HFFc6 (cell line): ENCODE measurements at regions not wholly inside any gene's neighbourhood (a gene's known extent, or its start where the extent isn't known, plus 50 kb on each side); places are given as distances from the start of the nearest gene placed in this dataset.

Experiments
- DNase-seq: peaks from one replicate; pipeline ENCODE4 v3.0.0-alpha.2; 2018
- H3K27ac Mint-ChIP-seq: 2 replicates; pipeline ENCODE4 v1.8.0; 2020; ENCODE audit warnings: mild to moderate bottlenecking, mixed read lengths
- H3K27me3 Mint-ChIP-seq: 2 replicates; pipeline ENCODE4 v1.8.0; 2021; ENCODE audit warnings: mild to moderate bottlenecking, moderate library complexity, mixed read lengths; ENCODE audit not compliant: insufficient read depth
- H3K36me3 Mint-ChIP-seq: 2 replicates; pipeline ENCODE4 v1.8.0; 2021; ENCODE audit warnings: low read depth, mixed read lengths
- H3K4me1 Mint-ChIP-seq: 2 replicates; pipeline ENCODE4 v1.8.0; 2020; ENCODE audit warnings: low read depth, mixed read lengths
- H3K4me3 Mint-ChIP-seq: 2 replicates; pipeline ENCODE4 v1.8.0; 2020; ENCODE audit warnings: mild to moderate bottlenecking, moderate library complexity, mixed read lengths
- H3K9me3 Mint-ChIP-seq: 2 replicates; pipeline ENCODE4 v1.8.0; 2020; ENCODE audit warnings: mild to moderate bottlenecking, mixed read lengths
- CTCF ChIP-seq: fragments of 200-600 bp; sonication (generic); IDR thresholded peaks from 2 replicates; pipeline ENCODE4 v1.5.0; 2021; ENCODE audit warnings: antibody characterized with exemption, mild to moderate bottlenecking

DNA sequence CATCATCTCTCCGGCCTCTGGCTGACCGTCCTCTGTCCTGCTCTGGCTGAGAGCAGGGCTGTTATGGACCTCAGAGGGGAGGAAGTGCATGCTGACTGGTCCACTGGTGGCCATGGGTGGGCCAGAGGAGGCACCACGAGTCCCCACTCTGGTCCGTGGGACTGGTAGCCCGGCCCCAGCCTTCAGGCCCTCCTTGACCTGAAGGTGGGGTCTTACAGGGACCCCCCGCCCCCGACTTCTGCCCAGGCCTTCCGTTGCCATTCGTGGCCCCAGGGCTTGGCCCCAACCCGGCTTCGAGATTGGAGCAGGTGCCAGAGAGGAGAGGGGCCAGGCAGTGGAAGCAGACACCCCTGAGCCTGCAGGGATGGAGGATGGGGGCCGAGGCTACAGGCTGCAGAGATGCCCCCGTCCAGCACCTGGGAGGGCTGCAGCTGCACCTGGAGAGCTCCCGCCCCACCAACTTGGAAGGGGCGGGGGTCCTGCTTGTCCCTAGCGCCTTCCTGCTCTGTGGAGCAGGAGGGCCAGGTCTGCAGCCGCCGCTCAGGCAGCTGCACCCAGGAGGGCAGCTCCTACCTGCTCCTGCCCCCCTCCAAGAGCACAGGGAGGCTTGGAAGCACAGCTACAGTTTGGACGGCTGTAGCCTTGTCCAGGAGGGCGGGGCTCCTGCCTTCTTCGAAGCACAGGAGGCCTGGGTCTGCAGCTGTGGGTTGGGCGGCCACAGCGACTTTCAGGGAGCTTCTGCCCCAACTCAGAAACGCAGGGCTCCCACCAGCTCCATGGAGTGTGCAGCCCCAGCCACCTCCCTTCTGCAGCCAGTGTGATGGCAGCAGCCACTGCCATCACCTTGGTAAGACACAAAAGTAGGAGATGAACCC is 142.5 kb downstream of the KLF13 start:
- Mint-ChIP-seq H3K4me1 (peaks cover 32% of the 10 kb centered on the region), H3K27ac (no peak overlapping the region), H3K27me3 (peaks cover 14% of the 10 kb centered on the region), H3K4me3 (no peak overlapping the region), H3K9me3 (no peaks in the 10 kb centered on the region), H3K36me3 (no peaks in the 10 kb centered on the region)
- DNase-seq = no peak
- no peak for TF ChIP-seq CTCF

GRCh38 chr15:31469786-31470525 is 143.3 kb downstream of the KLF13 start:
- Mint-ChIP-seq H3K9me3 (no peaks in the 10 kb centered on the region), H3K27me3 (peaks cover 14% of the 10 kb centered on the region), H3K36me3 (no peaks in the 10 kb centered on the region), H3K27ac (no peak overlapping the region), H3K4me1 (peaks cover 32% of the 10 kb centered on the region), H3K4me3 (no peak overlapping the region)
- no peak for TF ChIP-seq CTCF
- DNase-seq = no peak

GRCh38 chr15:31470756-31471155 is 144.1 kb downstream of the KLF13 start:
- Mint-ChIP-seq H3K27ac (no peak overlapping the region), H3K4me3 (no peak overlapping the region), H3K9me3 (no peaks in the 10 kb centered on the region), H3K4me1 (peaks cover 32% of the 10 kb centered on the region), H3K27me3 (peaks cover 7% of the 10 kb centered on the region), H3K36me3 (no peaks in the 10 kb centered on the region)
- no peak for TF ChIP-seq CTCF
- DNase-seq = no peak

- Mint-ChIP-seq H3K4me3 (peak overlapping the region; percentile 36; the same call in 1 of the 2 replicates), H3K27ac (peak overlapping the region; percentile 20; the same call in 1 of the 2 replicates), H3K27me3 (peaks cover 4% of the 10 kb centered on the region), H3K9me3 (no peaks in the 10 kb centered on the region), H3K4me1 (peaks cover 32% of the 10 kb centered on the region), H3K36me3 (no peaks in the 10 kb centered on the region)
- DNase-seq = peak; percentile 84
- TF ChIP-seq CTCF = no peak
Measured at GRCh38 chr15:31471731-31472430, 145.2 kb downstream of the KLF13 start.

GRCh38 chr15:31472636-31473384 is 146.2 kb downstream of the KLF13 start:
- Mint-ChIP-seq H3K27ac (no peak overlapping the region), H3K27me3 (no peaks in the 10 kb centered on the region; the same call in none of the 2 replicates), H3K36me3 (no peaks in the 10 kb centered on the region)

More at GRCh38 chr15:31472636-31473384, 146.2 kb downstream of the KLF13 start:
- no peak for TF ChIP-seq CTCF
- H3K4me3 Mint-ChIP-seq = 0 out of 2 replicates have a peak overlapping the region, but pooled peaks have one; percentile 20
- no peaks in the 10 kb centered on the region for H3K9me3 Mint-ChIP-seq
- H3K4me1 Mint-ChIP-seq = peaks cover 32% of the 10 kb centered on the region
- no peak for DNase-seq
